ENCODE measurements at regions not wholly inside any gene's neighbourhood (a gene's known extent, or its start where the extent isn't known, plus 50 kb on each side); places are given as distances from the start of the nearest gene placed in this dataset.

DNA sequence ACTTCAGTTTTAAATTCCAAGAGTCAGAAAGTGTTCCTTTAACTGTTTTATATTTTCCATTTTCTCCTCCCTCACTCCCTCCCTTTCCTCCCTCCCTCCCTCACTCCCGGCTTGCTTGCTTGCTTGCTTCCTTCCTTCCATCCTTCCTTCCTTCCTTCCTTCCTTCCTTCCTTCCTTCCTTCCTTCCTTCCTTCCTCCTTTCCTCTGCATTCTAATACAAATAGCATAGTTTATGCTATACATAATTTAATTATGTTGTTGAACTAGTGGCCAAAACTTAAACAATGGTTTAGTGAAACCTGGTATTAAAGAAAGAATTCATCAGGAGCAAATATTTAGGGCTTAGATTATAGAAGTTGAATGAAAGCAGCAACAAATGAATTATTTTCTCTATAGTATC is 188.5 kb upstream of the OLFM3 start:
- H3K18ac ChIP-seq (ENCODE audit: extremely low read depth, low read length) = no peak overlapping the region
- FAIRE-seq (no peak), DNase-seq (ENCODE audit: low read depth in 1 of 2, low spot score in 2 of 2) (no peak)
- no peak overlapping the region for H3K56ac ChIP-seq (replicated peaks; ENCODE audit: insufficient read length, low read depth, low read length)
- H4K20me1 ChIP-seq (replicated peaks in 1 of 2; ENCODE audit: control insufficient read depth in 1 of 2, insufficient read depth in 2 of 2, low read length in 2 of 2) = no peaks in the 10 kb centered on the region
- ChIA-PET CTCF (ENCODE audit: partially characterized antibody) (no interaction called here), POLR2A (ENCODE audit: partially characterized antibody) (no interaction called here)
- H3K9me3 ChIP-seq (ENCODE audit: insufficient read depth in 2 of 2, low read depth in 1 of 2, low read length in 1 of 2) = no peaks in the 10 kb centered on the region
- H2AK5ac ChIP-seq (ENCODE audit: low read depth, low read length) = no peak overlapping the region
- H2BK20ac ChIP-seq (ENCODE audit: low read length) = no peak overlapping the region
- no peak overlapping the region for H2AFZ ChIP-seq (ENCODE audit: low read length)
- H3K4me3 ChIP-seq (ENCODE audit: extremely low read depth in 1 of 4, insufficient read depth in 2 of 4, low read depth in 3 of 4, low read length in 4 of 4) = no peak overlapping the region
- no peaks in the 10 kb centered on the region for H3K36me3 ChIP-seq (ENCODE audit: control insufficient read depth in 2 of 4, insufficient read depth in 4 of 4, low read length in 3 of 4)
- H3K4me2 ChIP-seq (ENCODE audit: insufficient read depth in 1 of 2, low read depth in 2 of 2, low read length in 2 of 2) = no peak overlapping the region
- no peak overlapping the region for H3K23ac ChIP-seq (ENCODE audit: insufficient read length)
- H2BK120ac ChIP-seq (replicated peaks; ENCODE audit: low read depth, low read length) = no peak overlapping the region
- no peak overlapping the region for H3K27ac ChIP-seq (ENCODE audit: low read depth, low read length)
- no peak overlapping the region for H4K91ac ChIP-seq (replicated peaks; ENCODE audit: insufficient read length, low read length)
- H2BK12ac ChIP-seq (ENCODE audit: low read depth, low read length) = no peak overlapping the region
- H4K5ac ChIP-seq (ENCODE audit: insufficient read length, low read depth, low read length) = no peak overlapping the region
- H2BK5ac ChIP-seq (ENCODE audit: low read depth, low read length) = no peak overlapping the region
- H2BK15ac ChIP-seq (ENCODE audit: low read length) = no peak overlapping the region
- no peak overlapping the region for H3K14ac ChIP-seq (ENCODE audit: insufficient read length)
- no peaks in the 10 kb centered on the region for H3K27me3 ChIP-seq (replicated peaks in 1 of 4; ENCODE audit: control insufficient read depth in 3 of 4, extremely low read depth in 1 of 4, insufficient read depth in 3 of 4, low read length in 3 of 4)
- no peaks in the 10 kb centered on the region for H3K79me1 ChIP-seq (ENCODE audit: low read depth, low read length)
- H3K4me1 ChIP-seq (replicated peaks in 1 of 4; ENCODE audit: control insufficient read depth in 3 of 4, insufficient read depth in 4 of 4, low read length in 3 of 4) = no peaks in the 10 kb centered on the region
- H3K23me2 ChIP-seq (ENCODE audit: low read depth, low read length) = no peaks in the 10 kb centered on the region
- H3K4ac ChIP-seq (replicated peaks; ENCODE audit: insufficient read length, low read depth, low read length) = no peak overlapping the region
- H3K9ac ChIP-seq (replicated peaks in 1 of 4; ENCODE audit: extremely low read depth in 1 of 4, low read depth in 3 of 4, low read length in 3 of 4) = no peak overlapping the region
- no peaks in the 10 kb centered on the region for H3K79me2 ChIP-seq (ENCODE audit: control insufficient read depth in 1 of 2, insufficient read depth in 2 of 2, low read length in 2 of 2)
- no peak overlapping the region for H4K8ac ChIP-seq (ENCODE audit: extremely low read depth, insufficient read depth, low read length)
- WGBS, 2 experiments (ENCODE audit: extremely low coverage in 1 of 2, insufficient coverage in 1 of 2, insufficient read length in 1 of 2, insufficient replicate concordance in 2 of 2, low coverage in 1 of 2, low lambda C conversion rate in 2 of 2, missing lambda C conversion rate in 1 of 2) = 100% methylated on average over 1 of the region's 1 CpG; no CpG with 5 or more reads in 1 of the 2 experiments
- TF ChIP-seq RFX5 (IDR thresholded peaks at IDR 0.05; ENCODE audit: borderline replicate concordance, low read depth, low read length) (no peak), TAF1 (IDR thresholded peaks at IDR 0.05; ENCODE audit: low read depth, low read length) (no peak), SIRT6 (IDR thresholded peaks at IDR 0.05; ENCODE audit: low read length) (no peak), POLR2A (IDR thresholded peaks at IDR 0.05; ENCODE audit: control extremely low read depth in 1 of 2, low read depth in 2 of 2, low read length in 2 of 2) (no peak), BACH1 (IDR thresholded peaks at IDR 0.05; ENCODE audit: low read length) (no peak), HDAC6 (IDR thresholded peaks at IDR 0.05; ENCODE audit: low read depth, low read length) (no peak), RAD21 (IDR thresholded peaks at IDR 0.05 in 1 of 2, conservative IDR thresholded peaks at IDR 0.05 in 1 of 2; ENCODE audit: low read depth in 2 of 2, low read length in 2 of 2) (no peak), CREB1 (IDR thresholded peaks at IDR 0.05) (no peak), YY1 (IDR thresholded peaks at IDR 0.05; ENCODE audit: low read depth, low read length) (no peak), HDAC2 (IDR thresholded peaks at IDR 0.05; ENCODE audit: borderline replicate concordance in 1 of 2, low read depth in 2 of 2, low read length in 2 of 2) (no peak), EP300 (IDR thresholded peaks at IDR 0.05; ENCODE audit: borderline replicate concordance in 1 of 2, low read depth in 2 of 2, low read length in 2 of 2) (no peak), SRF (IDR thresholded peaks at IDR 0.05; ENCODE audit: low read depth, low read length) (no peak), CHD1 (IDR thresholded peaks at IDR 0.05; ENCODE audit: low read depth, low read length) (no peak), SP4 (IDR thresholded peaks at IDR 0.05; ENCODE audit: low read length) (no peak)
- TF ChIP-seq, protein P1, sequence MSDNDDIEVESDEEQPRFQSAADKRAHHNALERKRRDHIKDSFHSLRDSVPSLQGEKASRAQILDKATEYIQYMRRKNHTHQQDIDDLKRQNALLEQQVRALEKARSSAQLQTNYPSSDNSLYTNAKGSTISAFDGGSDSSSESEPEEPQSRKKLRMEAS (IDR thresholded peaks at IDR 0.05) = no peak
- TF ChIP-seq, protein P2, sequence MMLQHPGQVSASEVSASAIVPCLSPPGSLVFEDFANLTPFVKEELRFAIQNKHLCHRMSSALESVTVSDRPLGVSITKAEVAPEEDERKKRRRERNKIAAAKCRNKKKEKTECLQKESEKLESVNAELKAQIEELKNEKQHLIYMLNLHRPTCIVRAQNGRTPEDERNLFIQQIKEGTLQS (IDR thresholded peaks at IDR 0.05; ENCODE audit: insufficient read depth, low read depth, low read length) = no peak

Measured in H1 (cell line).